ENCODE measurements at regions not wholly inside any gene's neighbourhood (a gene's known extent, or its start where the extent isn't known, plus 50 kb on each side); places are given as distances from the start of the nearest gene placed in this dataset.

- Histone ChIP-seq H2AFZ (ENCODE audit: control insufficient read depth, low read depth, low read length) (no peak overlapping the region), H3K4me2 (ENCODE audit: control insufficient read depth, insufficient read depth) (no peak overlapping the region), H3K9ac (ENCODE audit: control insufficient read depth, insufficient read depth, low read length) (no peak overlapping the region), H3K9me3 (replicated peaks; ENCODE audit: control insufficient read depth, insufficient read depth, low read length) (no peaks in the 10 kb centered on the region), H3K4me3 (no peak overlapping the region), H3K36me3 (ENCODE audit: control insufficient read depth in 2 of 2, insufficient read depth in 2 of 2, low read length in 1 of 2) (no peaks in the 10 kb centered on the region), H4K20me1 (ENCODE audit: control insufficient read depth, insufficient read depth) (no peaks in the 10 kb centered on the region), H3K27me3 (replicated peaks in 1 of 2; ENCODE audit: control insufficient read depth in 2 of 2, insufficient read depth in 2 of 2, low read length in 1 of 2) (no peaks in the 10 kb centered on the region), H3K27ac (ENCODE audit: control insufficient read depth, insufficient read depth) (no peak overlapping the region), H3K79me2 (ENCODE audit: control insufficient read depth, insufficient read depth, low read length) (no peaks in the 10 kb centered on the region), H3K4me1 (ENCODE audit: control insufficient read depth, insufficient read depth, low read length) (no peaks in the 10 kb centered on the region)
- BruUV-seq (replicated peaks): no TSS peak
- POLR2A ChIA-PET: no interaction called here
- FAIRE-seq (no peak), ATAC-seq (no peak), DNase-seq (ENCODE audit: low read depth, low spot score) (no peak)
- 0% methylated on average over 9 of the region's 9 CpGs for WGBS (ENCODE audit: insufficient coverage, insufficient replicate concordance, low lambda C conversion rate, missing lambda C conversion rate)
- TF ChIP-seq SPI1 (IDR thresholded peaks at IDR 0.05; ENCODE audit: borderline replicate concordance, insufficient read depth, low read depth, low read length) (no peak), EP300 (IDR thresholded peaks at IDR 0.05; ENCODE audit: borderline replicate concordance in 1 of 2, control insufficient read depth in 1 of 2, low read depth in 2 of 2, low read length in 2 of 2) (no peak)
- TF ChIP-seq, protein P1, sequence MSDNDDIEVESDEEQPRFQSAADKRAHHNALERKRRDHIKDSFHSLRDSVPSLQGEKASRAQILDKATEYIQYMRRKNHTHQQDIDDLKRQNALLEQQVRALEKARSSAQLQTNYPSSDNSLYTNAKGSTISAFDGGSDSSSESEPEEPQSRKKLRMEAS (IDR thresholded peaks at IDR 0.05; ENCODE audit: low read depth, low read length): no peak
- intact Hi-C loops (cut with micrococcal nuclease; ENCODE audit: unreplicated experiment): no loop called here
- CTCF ChIA-PET: interaction anchor here (0.9 to 1.0 kb wide), 2 partner anchors 32 to 85 kb away, joined by 3 read pairs; no protein-coding TSS in a partner anchor
- RAD21 ChIA-PET (ENCODE audit: unreplicated experiment): no interaction called here
- in situ Hi-C loops (cut with MboI): no loop called here
- SMC1A ChIA-PET (ENCODE audit: uncharacterized antibody, unreplicated experiment): no interaction called here
These were observed 83.7 kb downstream of the FAT4 start for GRCh38 chr4:125398263-125399002.

- Histone ChIP-seq H2AFZ (ENCODE audit: control insufficient read depth, low read depth, low read length) (no peak overlapping the region), H4K20me1 (ENCODE audit: control insufficient read depth, insufficient read depth) (no peaks in the 10 kb centered on the region), H3K9me3 (replicated peaks; ENCODE audit: control insufficient read depth, insufficient read depth, low read length) (no peaks in the 10 kb centered on the region), H3K79me2 (ENCODE audit: control insufficient read depth, insufficient read depth, low read length) (no peaks in the 10 kb centered on the region), H3K36me3 (ENCODE audit: control insufficient read depth in 2 of 2, insufficient read depth in 2 of 2, low read length in 1 of 2) (no peaks in the 10 kb centered on the region), H3K27ac (ENCODE audit: control insufficient read depth, insufficient read depth) (no peak overlapping the region), H3K4me2 (ENCODE audit: control insufficient read depth, insufficient read depth) (no peak overlapping the region), H3K4me3 (no peak overlapping the region), H3K4me1 (ENCODE audit: control insufficient read depth, insufficient read depth, low read length) (no peaks in the 10 kb centered on the region), H3K27me3 (replicated peaks in 1 of 2; ENCODE audit: control insufficient read depth in 2 of 2, insufficient read depth in 2 of 2, low read length in 1 of 2) (no peaks in the 10 kb centered on the region), H3K9ac (ENCODE audit: control insufficient read depth, insufficient read depth, low read length) (no peak overlapping the region)
- ChIA-PET POLR2A (no interaction called here), SMC1A (ENCODE audit: uncharacterized antibody, unreplicated experiment) (no interaction called here), CTCF (no interaction called here), RAD21 (ENCODE audit: unreplicated experiment) (no interaction called here)
- intact Hi-C loops (cut with micrococcal nuclease; ENCODE audit: unreplicated experiment): no loop called here
- in situ Hi-C loops (cut with MboI): no loop called here
- BruUV-seq (replicated peaks): no TSS peak
- DNase-seq (ENCODE audit: low read depth, low spot score) (no peak), ATAC-seq (no peak), FAIRE-seq (no peak)
- WGBS (ENCODE audit: insufficient coverage, insufficient replicate concordance, low lambda C conversion rate, missing lambda C conversion rate): 0% methylated on average over 3 of the region's 3 CpGs
- TF ChIP-seq, protein P2, sequence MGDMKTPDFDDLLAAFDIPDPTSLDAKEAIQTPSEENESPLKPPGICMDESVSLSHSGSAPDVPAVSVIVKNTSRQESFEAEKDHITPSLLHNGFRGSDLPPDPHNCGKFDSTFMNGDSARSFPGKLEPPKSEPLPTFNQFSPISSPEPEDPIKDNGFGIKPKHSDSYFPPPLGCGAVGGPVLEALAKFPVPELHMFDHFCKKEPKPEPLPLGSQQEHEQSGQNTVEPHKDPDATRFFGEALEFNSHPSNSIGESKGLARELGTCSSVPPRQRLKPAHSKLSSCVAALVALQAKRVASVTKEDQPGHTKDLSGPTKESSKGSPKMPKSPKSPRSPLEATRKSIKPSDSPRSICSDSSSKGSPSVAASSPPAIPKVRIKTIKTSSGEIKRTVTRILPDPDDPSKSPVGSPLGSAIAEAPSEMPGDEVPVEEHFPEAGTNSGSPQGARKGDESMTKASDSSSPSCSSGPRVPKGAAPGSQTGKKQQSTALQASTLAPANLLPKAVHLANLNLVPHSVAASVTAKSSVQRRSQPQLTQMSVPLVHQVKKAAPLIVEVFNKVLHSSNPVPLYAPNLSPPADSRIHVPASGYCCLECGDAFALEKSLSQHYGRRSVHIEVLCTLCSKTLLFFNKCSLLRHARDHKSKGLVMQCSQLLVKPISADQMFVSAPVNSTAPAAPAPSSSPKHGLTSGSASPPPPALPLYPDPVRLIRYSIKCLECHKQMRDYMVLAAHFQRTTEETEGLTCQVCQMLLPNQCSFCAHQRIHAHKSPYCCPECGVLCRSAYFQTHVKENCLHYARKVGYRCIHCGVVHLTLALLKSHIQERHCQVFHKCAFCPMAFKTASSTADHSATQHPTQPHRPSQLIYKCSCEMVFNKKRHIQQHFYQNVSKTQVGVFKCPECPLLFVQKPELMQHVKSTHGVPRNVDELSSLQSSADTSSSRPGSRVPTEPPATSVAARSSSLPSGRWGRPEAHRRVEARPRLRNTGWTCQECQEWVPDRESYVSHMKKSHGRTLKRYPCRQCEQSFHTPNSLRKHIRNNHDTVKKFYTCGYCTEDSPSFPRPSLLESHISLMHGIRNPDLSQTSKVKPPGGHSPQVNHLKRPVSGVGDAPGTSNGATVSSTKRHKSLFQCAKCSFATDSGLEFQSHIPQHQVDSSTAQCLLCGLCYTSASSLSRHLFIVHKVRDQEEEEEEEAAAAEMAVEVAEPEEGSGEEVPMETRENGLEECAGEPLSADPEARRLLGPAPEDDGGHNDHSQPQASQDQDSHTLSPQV (IDR thresholded peaks at IDR 0.05): no peak
- TF ChIP-seq CBX5 (IDR thresholded peaks at IDR 0.05; ENCODE audit: low read depth) (no peak), ZZZ3 (IDR thresholded peaks at IDR 0.05; ENCODE audit: control insufficient read depth, insufficient read length, low read depth) (no peak), POU2F2 (IDR thresholded peaks at IDR 0.05; ENCODE audit: borderline replicate concordance, low read depth, low read length) (no peak), EZH2 (IDR thresholded peaks at IDR 0.05; ENCODE audit: borderline replicate concordance, control insufficient read depth, low read depth, low read length) (no peak), NR2F1 (conservative IDR thresholded peaks at IDR 0.05) (no peak)
- TF ChIP-seq, protein P3, sequence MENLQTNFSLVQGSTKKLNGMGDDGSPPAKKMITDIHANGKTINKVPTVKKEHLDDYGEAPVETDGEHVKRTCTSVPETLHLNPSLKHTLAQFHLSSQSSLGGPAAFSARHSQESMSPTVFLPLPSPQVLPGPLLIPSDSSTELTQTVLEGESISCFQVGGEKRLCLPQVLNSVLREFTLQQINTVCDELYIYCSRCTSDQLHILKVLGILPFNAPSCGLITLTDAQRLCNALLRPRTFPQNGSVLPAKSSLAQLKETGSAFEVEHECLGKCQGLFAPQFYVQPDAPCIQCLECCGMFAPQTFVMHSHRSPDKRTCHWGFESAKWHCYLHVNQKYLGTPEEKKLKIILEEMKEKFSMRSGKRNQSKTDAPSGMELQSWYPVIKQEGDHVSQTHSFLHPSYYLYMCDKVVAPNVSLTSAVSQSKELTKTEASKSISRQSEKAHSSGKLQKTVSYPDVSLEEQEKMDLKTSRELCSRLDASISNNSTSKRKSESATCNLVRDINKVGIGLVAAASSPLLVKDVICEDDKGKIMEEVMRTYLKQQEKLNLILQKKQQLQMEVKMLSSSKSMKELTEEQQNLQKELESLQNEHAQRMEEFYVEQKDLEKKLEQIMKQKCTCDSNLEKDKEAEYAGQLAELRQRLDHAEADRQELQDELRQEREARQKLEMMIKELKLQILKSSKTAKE (IDR thresholded peaks at IDR 0.05; ENCODE audit: low read depth, poor library complexity, severe bottlenecking): no peak
These were observed 86.0 kb downstream of the FAT4 start for GRCh38 chr4:125400756-125401155.
